WI38 (cell line): ENCODE measurements at regions not wholly inside any gene's neighbourhood (a gene's known extent, or its start where the extent isn't known, plus 50 kb on each side); places are given as distances from the start of the nearest gene placed in this dataset.

Source experiments
- H3K4me3 ChIP-seq: 2 replicates; pipeline ENCODE4 v1.5.1; 2011; ENCODE audit warnings: low read depth, mild to moderate bottlenecking, control low read depth, low read length
- TF ChIP-seq, protein P1 (sequence below): IDR thresholded peaks from 2 replicates; pipeline ENCODE4 v1.5.1; 2012; ENCODE audit warnings: low read depth, mild to moderate bottlenecking, control low read depth, low read length

DNA sequence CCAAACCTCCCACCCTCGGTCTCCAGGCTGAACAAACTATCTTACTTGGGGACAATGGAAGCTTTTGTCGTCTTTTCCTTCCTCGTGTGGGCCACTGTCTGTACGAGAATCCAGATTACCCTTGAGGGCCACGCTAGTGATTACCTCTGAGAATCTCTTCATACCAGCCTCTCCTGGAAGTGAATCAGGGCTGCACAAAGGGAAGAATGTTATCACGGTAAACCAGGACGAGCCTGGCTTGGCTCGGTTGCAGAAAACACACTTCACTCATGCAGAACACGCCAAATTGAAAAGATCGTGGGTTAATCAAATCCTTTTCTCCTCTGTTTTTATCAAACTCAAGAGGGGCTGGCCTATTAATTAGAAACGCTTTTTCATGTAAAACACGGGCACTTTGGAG lies 51.6 kb upstream of the MYL2 start:
- no peak overlapping the region for H3K4me3 ChIP-seq
- TF ChIP-seq, protein P1, sequence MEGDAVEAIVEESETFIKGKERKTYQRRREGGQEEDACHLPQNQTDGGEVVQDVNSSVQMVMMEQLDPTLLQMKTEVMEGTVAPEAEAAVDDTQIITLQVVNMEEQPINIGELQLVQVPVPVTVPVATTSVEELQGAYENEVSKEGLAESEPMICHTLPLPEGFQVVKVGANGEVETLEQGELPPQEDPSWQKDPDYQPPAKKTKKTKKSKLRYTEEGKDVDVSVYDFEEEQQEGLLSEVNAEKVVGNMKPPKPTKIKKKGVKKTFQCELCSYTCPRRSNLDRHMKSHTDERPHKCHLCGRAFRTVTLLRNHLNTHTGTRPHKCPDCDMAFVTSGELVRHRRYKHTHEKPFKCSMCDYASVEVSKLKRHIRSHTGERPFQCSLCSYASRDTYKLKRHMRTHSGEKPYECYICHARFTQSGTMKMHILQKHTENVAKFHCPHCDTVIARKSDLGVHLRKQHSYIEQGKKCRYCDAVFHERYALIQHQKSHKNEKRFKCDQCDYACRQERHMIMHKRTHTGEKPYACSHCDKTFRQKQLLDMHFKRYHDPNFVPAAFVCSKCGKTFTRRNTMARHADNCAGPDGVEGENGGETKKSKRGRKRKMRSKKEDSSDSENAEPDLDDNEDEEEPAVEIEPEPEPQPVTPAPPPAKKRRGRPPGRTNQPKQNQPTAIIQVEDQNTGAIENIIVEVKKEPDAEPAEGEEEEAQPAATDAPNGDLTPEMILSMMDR, result no peak

DNA sequence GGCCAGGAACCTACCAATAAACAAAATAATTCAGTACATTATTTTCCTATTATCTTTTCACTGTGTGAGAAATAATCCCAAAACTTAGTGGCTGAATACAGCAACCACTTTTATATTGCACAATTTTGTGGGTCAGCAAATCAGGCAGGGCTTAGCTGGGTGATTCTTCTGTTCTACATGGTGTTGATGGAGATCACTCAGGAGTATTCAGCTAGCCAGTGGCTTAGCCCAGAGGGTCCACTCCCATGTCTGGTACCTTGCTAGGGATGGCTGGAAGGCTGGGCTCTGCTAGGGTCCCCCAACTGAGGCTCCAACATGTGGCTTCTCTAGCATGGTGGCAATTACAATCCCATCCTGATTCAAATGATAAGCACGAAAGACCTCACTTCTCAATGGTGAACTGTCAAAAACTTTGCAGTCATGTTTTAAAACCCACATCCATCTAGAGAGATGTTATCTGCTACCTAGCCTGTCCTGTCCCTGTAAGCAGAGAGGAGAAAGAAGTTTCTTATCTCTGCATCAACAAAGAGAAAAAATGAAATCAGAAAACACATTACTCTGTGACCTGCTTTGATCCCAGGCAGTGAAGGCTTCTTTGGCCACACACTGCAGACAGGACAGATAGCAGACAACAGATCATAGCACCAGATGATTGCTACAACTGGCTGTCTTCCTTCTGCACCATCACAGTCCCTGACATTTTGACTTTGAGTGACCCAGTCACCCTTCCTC lies 51.0 kb upstream of the MYL2 start:
- TF ChIP-seq, protein P1, result no peak
- no peak overlapping the region for H3K4me3 ChIP-seq
